Activated CD8-positive, alpha-beta T cell treated with anti-CD3 and anti-CD28 coated beads for 36 hours (primary cell): ENCODE measurements at regions not wholly inside any gene's neighbourhood (a gene's known extent, or its start where the extent isn't known, plus 50 kb on each side); places are given as distances from the start of the nearest gene placed in this dataset.
"Not testable (repeated sequence)": the region's sequence is repeated elsewhere in the genome, so short reads cannot be mapped to it uniquely, and the experiment has no call there.

Experiments
- ATAC-seq: fragments of 200-7000 bp; cut with Tn5 transposase; one replicate; pipeline ENCODE4 v1.10.0; 2021; ENCODE audit warnings: mild to moderate bottlenecking, moderate library complexity
- CTCF ChIA-PET: fragments of 350-600 bp; sonication (Branson Sonifier 250); formaldehyde crosslinking; loops from one replicate; lab custom pipeline; 2021; ENCODE audit warnings: antibody characterized with exemption; lab: Charles Lee
- POLR2A ChIA-PET: fragments of 350-600 bp; sonication (Branson Sonifier 250); formaldehyde crosslinking; loops from one replicate; lab custom pipeline; 2021; ENCODE audit warnings: antibody characterized with exemption; lab: Charles Lee
- DNase-seq: peaks from one replicate; pipeline ENCODE4 v3.0.0-alpha.2; 2020
- H3K27ac Mint-ChIP-seq: one replicate; pipeline ENCODE4 v1.8.0; 2021; ENCODE audit warnings: mild to moderate bottlenecking, mixed read lengths
- H3K27me3 Mint-ChIP-seq: one replicate; pipeline ENCODE4 v1.8.0; 2021; ENCODE audit warnings: mixed read lengths
- H3K36me3 Mint-ChIP-seq: one replicate; pipeline ENCODE4 v1.8.0; 2021; ENCODE audit warnings: low read depth, mixed read lengths
- H3K4me1 Mint-ChIP-seq: one replicate; pipeline ENCODE4 v1.8.0; 2021; ENCODE audit warnings: low read depth, mixed read lengths
- H3K4me3 Mint-ChIP-seq: one replicate; pipeline ENCODE4 v1.8.0; 2021; ENCODE audit warnings: mild to moderate bottlenecking, moderate library complexity, mixed read lengths
- H3K9me3 Mint-ChIP-seq: one replicate; pipeline ENCODE4 v1.8.0; 2021; ENCODE audit warnings: mixed read lengths
- intact Hi-C: fragments of 100-400 bp; cut with micrococcal nuclease; formaldehyde crosslinking; loops from one replicate; pipeline ENCODE4 v1.10.0; 2022
- TF ChIP-seq, protein P1 (sequence below): fragments of 200-600 bp; IDR thresholded peaks from one replicate; pipeline ENCODE4 v1.8.0; 2022; ENCODE audit warnings: antibody characterized with exemption, mild to moderate bottlenecking

DNA sequence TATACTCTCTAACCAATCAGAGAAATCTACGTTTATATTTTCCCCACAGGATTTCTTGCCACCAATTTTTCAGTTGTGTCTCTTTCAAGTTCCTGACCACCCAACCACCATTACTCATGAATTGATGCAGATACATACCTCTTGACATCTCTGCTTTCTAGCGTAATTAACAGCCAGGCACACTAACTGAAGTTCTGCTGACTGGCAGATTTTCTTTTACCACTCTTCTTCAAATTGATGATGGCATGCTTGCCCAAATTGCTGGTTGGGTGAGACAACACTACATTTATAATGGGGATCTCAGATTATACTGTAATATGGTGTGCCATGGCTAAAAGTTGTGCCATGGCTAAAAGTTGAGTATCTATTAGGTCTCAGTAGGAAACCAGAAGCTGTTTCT, 566.7 kb downstream of the ADGRL2 start:
- Mint-ChIP-seq H3K27ac (no peak overlapping the region), H3K27me3 (no peaks in the 10 kb centered on the region), H3K9me3 (peaks cover 1% of the 10 kb centered on the region), H3K4me1 (no peaks in the 10 kb centered on the region), H3K4me3 (no peak overlapping the region), H3K36me3 (no peaks in the 10 kb centered on the region)
- CTCF ChIA-PET, result no interaction called here
- TF ChIP-seq, protein P1, sequence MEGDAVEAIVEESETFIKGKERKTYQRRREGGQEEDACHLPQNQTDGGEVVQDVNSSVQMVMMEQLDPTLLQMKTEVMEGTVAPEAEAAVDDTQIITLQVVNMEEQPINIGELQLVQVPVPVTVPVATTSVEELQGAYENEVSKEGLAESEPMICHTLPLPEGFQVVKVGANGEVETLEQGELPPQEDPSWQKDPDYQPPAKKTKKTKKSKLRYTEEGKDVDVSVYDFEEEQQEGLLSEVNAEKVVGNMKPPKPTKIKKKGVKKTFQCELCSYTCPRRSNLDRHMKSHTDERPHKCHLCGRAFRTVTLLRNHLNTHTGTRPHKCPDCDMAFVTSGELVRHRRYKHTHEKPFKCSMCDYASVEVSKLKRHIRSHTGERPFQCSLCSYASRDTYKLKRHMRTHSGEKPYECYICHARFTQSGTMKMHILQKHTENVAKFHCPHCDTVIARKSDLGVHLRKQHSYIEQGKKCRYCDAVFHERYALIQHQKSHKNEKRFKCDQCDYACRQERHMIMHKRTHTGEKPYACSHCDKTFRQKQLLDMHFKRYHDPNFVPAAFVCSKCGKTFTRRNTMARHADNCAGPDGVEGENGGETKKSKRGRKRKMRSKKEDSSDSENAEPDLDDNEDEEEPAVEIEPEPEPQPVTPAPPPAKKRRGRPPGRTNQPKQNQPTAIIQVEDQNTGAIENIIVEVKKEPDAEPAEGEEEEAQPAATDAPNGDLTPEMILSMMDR, result no peak
- no peak for ATAC-seq
- POLR2A ChIA-PET, result no interaction called here
- intact Hi-C loops, result no loop called here
- DNase-seq, result no peak

DNA sequence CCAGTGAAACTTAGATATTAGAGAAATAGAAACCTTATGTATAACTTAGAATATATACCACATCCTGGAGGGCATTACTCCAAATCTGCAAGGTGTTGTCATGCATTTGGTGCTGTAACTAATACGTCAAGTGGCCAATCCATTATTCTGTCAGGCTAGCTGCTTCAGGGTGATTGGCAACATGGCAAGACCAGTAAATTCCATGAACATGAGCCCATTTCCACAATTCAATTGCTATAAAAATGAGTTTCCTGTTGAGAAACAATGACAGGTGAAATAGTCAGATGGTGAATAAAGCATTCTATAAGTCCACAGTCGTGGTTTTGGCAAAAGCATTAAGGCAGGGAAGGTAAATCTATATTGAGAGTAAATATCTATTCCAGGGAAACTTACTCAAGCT, 566.0 kb downstream of the ADGRL2 start:
- ChIA-PET POLR2A (no interaction called here), CTCF (no interaction called here)
- Mint-ChIP-seq H3K4me3 (no peak overlapping the region), H3K9me3 (no peaks in the 10 kb centered on the region), H3K27me3 (no peaks in the 10 kb centered on the region), H3K4me1 (no peaks in the 10 kb centered on the region), H3K36me3 (no peaks in the 10 kb centered on the region), H3K27ac (no peak overlapping the region)
- no peak for ATAC-seq
- TF ChIP-seq, protein P1, result no peak
- intact Hi-C loops, result no loop called here
- no peak for DNase-seq

DNA sequence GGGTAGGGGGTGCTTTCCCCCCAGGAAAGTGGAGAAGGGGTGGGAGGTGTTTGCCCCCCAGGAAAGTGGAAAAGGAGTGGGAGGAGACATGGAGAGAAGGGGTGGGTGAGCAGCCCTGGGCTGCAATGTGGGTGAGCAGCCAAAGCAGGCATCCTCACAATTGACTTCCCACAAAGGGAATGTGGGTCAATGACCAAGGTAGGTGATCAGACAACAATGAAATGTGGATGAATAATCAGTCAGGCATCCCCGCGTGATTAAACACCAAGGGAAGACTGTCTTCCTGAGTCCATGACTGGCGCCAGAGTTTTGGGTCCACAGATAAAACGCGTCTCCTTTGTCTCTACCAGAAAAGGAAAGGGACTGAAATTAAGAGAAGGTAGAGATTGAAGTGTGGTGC, 558.8 kb downstream of the ADGRL2 start:
- intact Hi-C loops, H3K4me1 Mint-ChIP-seq, CTCF ChIA-PET, DNase-seq, H3K4me3 Mint-ChIP-seq, H3K27ac Mint-ChIP-seq, ATAC-seq, POLR2A ChIA-PET, H3K36me3 Mint-ChIP-seq, H3K27me3 Mint-ChIP-seq, H3K9me3 Mint-ChIP-seq: not testable (repeated sequence)

DNA sequence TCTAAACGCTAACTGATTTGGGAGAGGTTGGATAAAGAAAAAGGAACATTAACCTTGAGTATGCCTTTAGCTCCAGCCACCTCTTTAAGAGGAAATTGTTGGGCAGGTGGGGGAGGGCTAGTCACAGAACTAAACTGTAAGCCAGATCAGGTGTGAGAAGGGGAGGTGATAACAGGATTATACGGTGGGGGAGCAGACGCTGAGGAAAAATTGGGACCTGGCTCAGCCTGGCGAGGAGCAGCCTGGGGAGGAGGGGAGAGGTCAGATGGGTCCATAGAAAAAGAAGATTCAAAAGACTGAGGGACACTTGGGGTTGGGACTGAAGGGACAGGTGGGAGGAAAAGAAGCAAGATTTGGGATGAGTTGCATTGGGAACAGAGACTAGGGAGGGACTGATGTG, 558.0 kb downstream of the ADGRL2 start:
- POLR2A ChIA-PET, H3K4me3 Mint-ChIP-seq, H3K9me3 Mint-ChIP-seq, ATAC-seq, H3K36me3 Mint-ChIP-seq, DNase-seq, H3K27ac Mint-ChIP-seq, intact Hi-C loops, H3K27me3 Mint-ChIP-seq, CTCF ChIA-PET, H3K4me1 Mint-ChIP-seq: not testable (repeated sequence)

DNA sequence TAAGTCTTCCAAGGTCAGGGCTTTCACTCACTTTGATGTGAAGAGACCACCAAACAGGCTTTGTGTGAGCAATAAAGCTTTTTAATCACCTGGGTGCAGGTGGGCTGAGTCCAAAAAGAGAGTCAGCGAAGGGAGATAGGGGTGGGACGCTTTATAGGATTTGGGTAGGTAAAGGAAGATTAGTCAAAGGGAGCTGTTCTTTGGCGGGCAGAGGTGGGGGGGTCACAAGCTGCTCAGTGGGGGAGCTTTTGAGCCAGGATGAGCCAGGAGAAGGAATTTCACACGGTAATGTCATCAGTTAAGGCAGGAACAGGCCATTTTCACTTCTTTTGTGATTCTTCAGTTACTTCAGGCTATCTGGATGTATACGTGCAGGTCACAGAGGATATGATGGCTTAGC, 553.8 kb downstream of the ADGRL2 start:
- intact Hi-C loops, H3K4me3 Mint-ChIP-seq, H3K36me3 Mint-ChIP-seq, H3K4me1 Mint-ChIP-seq, H3K27ac Mint-ChIP-seq, DNase-seq, H3K9me3 Mint-ChIP-seq, ATAC-seq, CTCF ChIA-PET, H3K27me3 Mint-ChIP-seq, POLR2A ChIA-PET: not testable (repeated sequence)

DNA sequence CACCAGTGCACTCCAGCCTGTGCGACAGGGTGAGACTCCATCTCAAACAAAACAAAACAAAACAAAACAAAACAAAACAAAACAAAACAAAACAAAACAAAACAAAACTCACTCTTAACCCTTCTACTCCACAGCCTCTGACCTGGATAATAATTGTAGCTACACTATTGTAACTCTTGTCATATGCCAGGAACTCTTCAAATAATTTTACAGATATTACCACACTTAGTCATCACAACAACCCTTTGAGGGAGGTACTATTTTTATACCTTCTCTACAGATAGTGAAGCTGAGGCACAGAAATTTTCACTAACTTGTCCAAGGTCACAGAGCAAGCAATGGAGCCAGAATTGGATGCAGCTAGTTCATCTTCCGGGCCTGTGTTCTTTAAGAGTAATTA, 547.8 kb downstream of the ADGRL2 start:
- CTCF ChIA-PET, result no interaction called here
- H3K27me3 Mint-ChIP-seq, result no peaks in the 10 kb centered on the region
- H3K27ac Mint-ChIP-seq, result no peak overlapping the region
- POLR2A ChIA-PET, result no interaction called here
- ATAC-seq (no peak), DNase-seq (no peak)
- no peaks in the 10 kb centered on the region for H3K36me3 Mint-ChIP-seq
- no peak overlapping the region for H3K4me3 Mint-ChIP-seq
- intact Hi-C loops, result no loop called here
- H3K9me3 Mint-ChIP-seq, result peaks cover 8% of the 10 kb centered on the region
- H3K4me1 Mint-ChIP-seq, result no peaks in the 10 kb centered on the region
- TF ChIP-seq, protein P1, result no peak

DNA sequence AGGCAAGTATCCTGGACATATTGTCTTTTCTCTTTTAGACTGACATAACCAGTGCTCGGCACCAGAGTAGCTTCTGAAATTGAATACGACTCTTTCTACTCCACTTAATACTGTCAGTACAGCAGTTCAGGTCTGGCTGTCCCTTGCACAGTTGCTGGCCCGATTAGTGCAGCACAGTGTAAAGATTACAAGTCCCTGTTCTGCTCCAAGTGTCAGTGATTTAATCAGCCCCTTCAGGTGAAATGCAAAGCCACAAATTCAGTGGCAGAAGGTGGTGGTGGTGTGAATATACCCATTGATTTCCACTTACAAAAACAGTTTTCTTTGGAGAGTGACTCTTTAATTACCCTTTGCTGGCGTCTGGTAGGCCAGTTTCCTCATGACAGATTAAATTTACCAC, 545.4 kb downstream of the ADGRL2 start:
- Mint-ChIP-seq H3K4me1 (no peaks in the 10 kb centered on the region), H3K27ac (no peak overlapping the region), H3K9me3 (peaks cover 4% of the 10 kb centered on the region), H3K36me3 (no peaks in the 10 kb centered on the region), H3K27me3 (no peaks in the 10 kb centered on the region), H3K4me3 (no peak overlapping the region)
- intact Hi-C loops, result no loop called here
- ATAC-seq (no peak), DNase-seq (no peak)
- ChIA-PET CTCF (no interaction called here), POLR2A (no interaction called here)
- TF ChIP-seq, protein P1, result no peak
